H1 (cell line): ENCODE measurements at regions not wholly inside any gene's neighbourhood (a gene's known extent, or its start where the extent isn't known, plus 50 kb on each side); places are given as distances from the start of the nearest gene placed in this dataset.

Source experiments
- CTCF ChIA-PET: fragments of 300-600 bp; sonication (Branson Sonifier 250); formaldehyde crosslinking; loops from one replicate; lab custom pipeline; 2021; ENCODE audit not compliant: partially characterized antibody; lab: Charles Lee
- POLR2A ChIA-PET: fragments of 300-600 bp; sonication (Branson Sonifier 250); formaldehyde crosslinking; loops from one replicate; lab custom pipeline; 2021; ENCODE audit warnings: inconsistent platforms; ENCODE audit not compliant: partially characterized antibody; lab: Charles Lee
- DNase-seq, 2 experiments: peaks; one replicate each; pipeline versions ENCODE4 v3.0.0 to v3.0.0-alpha.2; 2010 to 2022; ENCODE audit warnings: low spot score in 2 of 2, low read depth in 1 of 2, mixed read lengths in 1 of 2
- FAIRE-seq: peaks from 2 replicates; lab custom pipeline; 2011; peaks lifted over from hg19 to GRCh38; lab: Jason Lieb, UNC
- H2AFZ ChIP-seq: 2 replicates; pipeline ENCODE4 v1.8.1; 2012; ENCODE audit warnings: low read length, inconsistent platforms
- H2AK5ac ChIP-seq: 2 replicates; pipeline ENCODE4 v1.6.1; 2013; ENCODE audit warnings: low read depth, low read length
- H2BK120ac ChIP-seq: replicated peaks from 2 replicates; pipeline ENCODE3; 2013; ENCODE audit warnings: low read depth, low read length, inconsistent platforms
- H2BK12ac ChIP-seq: 2 replicates; pipeline ENCODE4 v1.6.1; 2013; ENCODE audit warnings: low read depth, low read length
- H2BK15ac ChIP-seq: 2 replicates; pipeline ENCODE4 v1.6.1; 2013; ENCODE audit warnings: low read length
- H2BK20ac ChIP-seq: 2 replicates; pipeline ENCODE4 v1.6.1; 2013; ENCODE audit warnings: low read length
- H2BK5ac ChIP-seq: 2 replicates; pipeline ENCODE4 v1.6.1; 2013; ENCODE audit warnings: low read depth, low read length
- H3K14ac ChIP-seq: 2 replicates; pipeline ENCODE4 v1.6.1; 2013; ENCODE audit warnings: inconsistent platforms; ENCODE audit not compliant: insufficient read length
- H3K18ac ChIP-seq: 2 replicates; pipeline ENCODE4 v1.6.1; 2013; ENCODE audit warnings: low read length; ENCODE audit errors: extremely low read depth
- H3K23ac ChIP-seq: 2 replicates; pipeline ENCODE4 v1.6.1; 2013; ENCODE audit warnings: inconsistent platforms; ENCODE audit not compliant: insufficient read length
- H3K23me2 ChIP-seq: 2 replicates; pipeline ENCODE4 v1.6.1; 2013; ENCODE audit warnings: low read depth, low read length
- H3K27ac ChIP-seq: 2 replicates; pipeline ENCODE4 v1.6.1; 2011; ENCODE audit warnings: low read depth, low read length, inconsistent platforms
- H3K27me3 ChIP-seq, 4 experiments: replicated peaks in 1 of 4; 1 replicate in 1 of 4; 2 replicates in 3 of 4; pipeline versions ENCODE4 v1.6.1 to v1.8.1; 2011 to 2013; ENCODE audit warnings: low read length in 3 of 4, mild to moderate bottlenecking in 3 of 4, inconsistent platforms in 2 of 4, mixed read lengths in 2 of 4, moderate library complexity in 1 of 4; ENCODE audit not compliant: control insufficient read depth in 3 of 4, insufficient read depth in 3 of 4; ENCODE audit errors: extremely low read depth in 1 of 4
- H3K36me3 ChIP-seq, 4 experiments: 2 replicates each; pipeline versions ENCODE4 v1.6.1 to v1.8.1; 2011 to 2013; ENCODE audit warnings: mild to moderate bottlenecking in 4 of 4, low read length in 3 of 4, moderate library complexity in 2 of 4, control low read depth in 1 of 4, inconsistent platforms in 1 of 4; ENCODE audit not compliant: insufficient read depth in 4 of 4, control insufficient read depth in 2 of 4
- H3K4ac ChIP-seq: replicated peaks from 2 replicates; pipeline ENCODE3; 2013; ENCODE audit warnings: low read length, low read depth, mixed read lengths, inconsistent platforms; ENCODE audit not compliant: insufficient read length
- H3K4me1 ChIP-seq, 4 experiments: replicated peaks in 1 of 4; 1 replicate in 1 of 4; 2 replicates in 3 of 4; pipeline versions ENCODE4 v1.6.1 to v1.8.1; 2011 to 2013; ENCODE audit warnings: low read length in 3 of 4, inconsistent platforms in 2 of 4, mixed read lengths in 1 of 4; ENCODE audit not compliant: insufficient read depth in 4 of 4, control insufficient read depth in 3 of 4
- H3K4me2 ChIP-seq, 2 experiments: 2 replicates each; pipeline versions ENCODE4 v1.6.1 to v1.8.1; 2011 to 2013; ENCODE audit warnings: low read depth in 2 of 2, low read length in 2 of 2, control low read depth in 1 of 2, inconsistent platforms in 1 of 2, mild to moderate bottlenecking in 1 of 2; ENCODE audit not compliant: insufficient read depth in 1 of 2
- H3K4me3 ChIP-seq, 4 experiments: fragments of 200-600, 300-600 bp in 1 of 4; sonication (generic), shearing (Covaris generic), sonication (Bioruptor Twin) in 1 of 4; 2 replicates each; pipeline versions ENCODE4 v1.5.1 to v1.8.1; 2011 to 2016; ENCODE audit warnings: low read length in 4 of 4, low read depth in 3 of 4, control low read depth in 2 of 4, inconsistent platforms in 2 of 4, mild to moderate bottlenecking in 2 of 4, mixed read lengths in 1 of 4, moderate library complexity in 1 of 4; ENCODE audit not compliant: insufficient read depth in 2 of 4; ENCODE audit errors: extremely low read depth in 1 of 4
- H3K56ac ChIP-seq: replicated peaks from 2 replicates; pipeline ENCODE3; 2013; ENCODE audit warnings: low read depth, mild to moderate bottlenecking, mixed read lengths, low read length, inconsistent platforms; ENCODE audit not compliant: insufficient read length
- H3K79me1 ChIP-seq: 2 replicates; pipeline ENCODE4 v1.6.1; 2013; ENCODE audit warnings: low read depth, low read length, control low read depth
- H3K79me2 ChIP-seq, 2 experiments: 2 replicates each; pipeline versions ENCODE4 v1.6.1 to v1.8.1; 2012 to 2013; ENCODE audit warnings: low read length in 2 of 2, mild to moderate bottlenecking in 2 of 2, inconsistent platforms in 1 of 2; ENCODE audit not compliant: insufficient read depth in 2 of 2, control insufficient read depth in 1 of 2
- H3K9ac ChIP-seq, 4 experiments: replicated peaks in 1 of 4; 1 replicate in 1 of 4; 2 replicates in 3 of 4; pipeline versions ENCODE4 v1.6.1 to v1.8.1; 2011 to 2013; ENCODE audit warnings: low read depth in 3 of 4, low read length in 3 of 4, control low read depth in 2 of 4, mild to moderate bottlenecking in 2 of 4, moderate library complexity in 2 of 4, inconsistent platforms in 1 of 4; ENCODE audit errors: extremely low read depth in 1 of 4
- H3K9me3 ChIP-seq, 2 experiments: 2 replicates each; pipeline versions ENCODE4 v1.6.1 to v1.8.1; 2012 to 2013; ENCODE audit warnings: mild to moderate bottlenecking in 2 of 2, moderate library complexity in 2 of 2, control low read depth in 1 of 2, inconsistent platforms in 1 of 2, low read depth in 1 of 2, low read length in 1 of 2, mixed read lengths in 1 of 2; ENCODE audit not compliant: insufficient read depth in 2 of 2
- H4K20me1 ChIP-seq, 2 experiments: replicated peaks in 1 of 2; 2 replicates each; pipeline versions ENCODE3 to v1.8.1; 2011 to 2013; ENCODE audit warnings: inconsistent platforms in 2 of 2, low read length in 2 of 2, mild to moderate bottlenecking in 1 of 2; ENCODE audit not compliant: insufficient read depth in 2 of 2, control insufficient read depth in 1 of 2
- H4K5ac ChIP-seq: 2 replicates; pipeline ENCODE4 v1.6.1; 2013; ENCODE audit warnings: low read length, low read depth, mixed read lengths, inconsistent platforms; ENCODE audit not compliant: insufficient read length
- H4K8ac ChIP-seq: 2 replicates; pipeline ENCODE4 v1.8.0; 2013; ENCODE audit warnings: mild to moderate bottlenecking, moderate library complexity, low read length, inconsistent platforms; ENCODE audit not compliant: insufficient read depth; ENCODE audit errors: extremely low read depth
- H4K91ac ChIP-seq: replicated peaks from 2 replicates; pipeline ENCODE3; 2013; ENCODE audit warnings: low read length, mixed read lengths, inconsistent platforms; ENCODE audit not compliant: insufficient read length
- ASH2L ChIP-seq: fragments of 200-600, 300-600 bp; sonication (generic); IDR thresholded peaks from one replicate; pipeline ENCODE4 v1.7.1; 2017; ENCODE audit warnings: low read length
- ATF3 ChIP-seq: IDR thresholded peaks from 2 replicates; pipeline ENCODE4 v1.6.1; 2011; ENCODE audit warnings: low read depth, mild to moderate bottlenecking, low read length; ENCODE audit not compliant: insufficient read depth
- BRCA1 ChIP-seq: IDR thresholded peaks from 2 replicates; pipeline ENCODE4 v1.6.1; 2012; ENCODE audit warnings: low read depth, low read length, improper control_type of control experiment
- CEBPB ChIP-seq: IDR thresholded peaks from 2 replicates; pipeline ENCODE4 v1.6.1; 2012; ENCODE audit warnings: low read depth, low read length
- EP300 ChIP-seq, 2 experiments: IDR thresholded peaks; 1 replicate in 1 of 2; 2 replicates in 1 of 2; pipeline ENCODE4 v1.6.1; 2011 to 2012; ENCODE audit warnings: low read depth in 2 of 2, low read length in 2 of 2, mild to moderate bottlenecking in 2 of 2, borderline replicate concordance in 1 of 2, inconsistent platforms in 1 of 2, moderate library complexity in 1 of 2
- FOSL1 ChIP-seq: IDR thresholded peaks from 2 replicates; pipeline ENCODE4 v1.6.1; 2011; ENCODE audit warnings: mild to moderate bottlenecking, low read depth, low read length, moderate library complexity; ENCODE audit not compliant: insufficient read depth
- GABPA ChIP-seq: IDR thresholded peaks from 2 replicates; pipeline ENCODE4 v1.6.1; 2011; ENCODE audit warnings: mild to moderate bottlenecking, low read length, moderate library complexity, borderline replicate concordance; ENCODE audit not compliant: insufficient read depth
- HDAC6 ChIP-seq: IDR thresholded peaks from one replicate; pipeline ENCODE4 v1.7.1; 2012; ENCODE audit warnings: low read depth, mild to moderate bottlenecking, inconsistent platforms, low read length, moderate library complexity
- JUN ChIP-seq: IDR thresholded peaks from 2 replicates; pipeline ENCODE4 v1.6.1; 2011; ENCODE audit warnings: low read depth, mild to moderate bottlenecking, improper control_type of control experiment, low read length
- NRF1 ChIP-seq: IDR thresholded peaks from 2 replicates; pipeline ENCODE4 v1.6.1; 2011; ENCODE audit warnings: mild to moderate bottlenecking, low read depth, low read length, improper control_type of control experiment
- RBBP5 ChIP-seq: IDR thresholded peaks from 2 replicates; pipeline ENCODE4 v1.7.1; 2012; ENCODE audit warnings: low read depth, mild to moderate bottlenecking, inconsistent platforms, low read length, moderate library complexity, borderline replicate concordance
- SAP30 ChIP-seq: fragments of 300-600 bp; sonication (generic); IDR thresholded peaks from 2 replicates; pipeline ENCODE4 v1.7.1; 2012; ENCODE audit warnings: low read length, moderate library complexity, mild to moderate bottlenecking, inconsistent platforms; ENCODE audit not compliant: insufficient read depth, insufficient replicate concordance
- SP1 ChIP-seq: IDR thresholded peaks from 2 replicates; pipeline ENCODE4 v1.6.1; 2011; ENCODE audit warnings: low read depth, low read length
- TBP ChIP-seq: IDR thresholded peaks from 2 replicates; pipeline ENCODE4 v1.6.1; 2011; ENCODE audit warnings: low read depth, low read length, improper control_type of control experiment
- YY1 ChIP-seq: IDR thresholded peaks from 2 replicates; pipeline ENCODE4 v1.6.1; 2011; ENCODE audit warnings: low read depth, mild to moderate bottlenecking, low read length
- WGBS, 2 experiments: shearing (Covaris generic) in 1 of 2; methylation state at CpG; one replicate each; pipeline versions ENCODE4 v1.1.6 to v1.1.7; 2013 to 2015; ENCODE audit warnings: low lambda C conversion rate in 2 of 2, mixed read lengths in 2 of 2, inconsistent platforms in 1 of 2, low coverage in 1 of 2, missing lambda C conversion rate in 1 of 2; ENCODE audit not compliant: insufficient replicate concordance in 2 of 2, insufficient coverage in 1 of 2, insufficient read length in 1 of 2; ENCODE audit errors: extremely low coverage in 1 of 2, missing lambda C conversion rate in 1 of 2; 5-methylcytosine and 5-hydroxymethylcytosine counted together

- FAIRE-seq (no peak), DNase-seq (no peak)
- no peaks in the 10 kb centered on the region for H3K27me3 ChIP-seq
- H3K56ac ChIP-seq = no peak overlapping the region
- H3K4me3 ChIP-seq = no peak overlapping the region
- TF ChIP-seq YY1 (no peak), CEBPB (no peak), HDAC6 (no peak), BRCA1 (no peak), EP300 (IDR thresholded peaks at IDR 0.05; ENCODE audit: borderline replicate concordance in 1 of 2, low read depth in 2 of 2, low read length in 2 of 2) (no peak), SP1 (no peak), SAP30 (no peak), GABPA (no peak), FOSL1 (no peak), ATF3 (no peak), NRF1 (no peak), RBBP5 (no peak), JUN (no peak), TBP (no peak), ASH2L (no peak)
- WGBS, 2 experiments = 84% methylated on average over 1 of the region's 1 CpG; no CpG with 5 or more reads in 1 of the 2 experiments
- no peak overlapping the region for H2AFZ ChIP-seq
- no peak overlapping the region for H3K18ac ChIP-seq
- CTCF ChIA-PET = interaction anchor here (1.0 to 2.3 kb wide), 2 partner anchors 17 to 27 kb away, joined by 3 to 10 read pairs; no protein-coding TSS in a partner anchor
- no peaks in the 10 kb centered on the region for H3K79me1 ChIP-seq
- no peaks in the 10 kb centered on the region for H4K20me1 ChIP-seq
- H3K4ac ChIP-seq = no peak overlapping the region
- H3K27ac ChIP-seq = no peak overlapping the region
- no peak overlapping the region for H4K91ac ChIP-seq
- no peaks in the 10 kb centered on the region for H3K23me2 ChIP-seq
- H3K36me3 ChIP-seq = no peaks in the 10 kb centered on the region
- no peak overlapping the region for H3K4me2 ChIP-seq
- no peak overlapping the region for H2BK120ac ChIP-seq
- H3K14ac ChIP-seq = no peak overlapping the region
- no peak overlapping the region for H4K5ac ChIP-seq
- H3K9ac ChIP-seq = no peak overlapping the region
- no peak overlapping the region for H2BK12ac ChIP-seq
- H2BK15ac ChIP-seq = no peak overlapping the region
- no peak overlapping the region for H4K8ac ChIP-seq
- H2AK5ac ChIP-seq = no peak overlapping the region
- H3K79me2 ChIP-seq = no peaks in the 10 kb centered on the region
- H3K4me1 ChIP-seq = no peaks in the 10 kb centered on the region
- no peaks in the 10 kb centered on the region for H3K9me3 ChIP-seq
- no peak overlapping the region for H3K23ac ChIP-seq
- H2BK20ac ChIP-seq = no peak overlapping the region
- H2BK5ac ChIP-seq = no peak overlapping the region
- POLR2A ChIA-PET = no interaction called here
Measured at GRCh38 chr12:100699209-100699608, 95.4 kb upstream of the ANO4 start.
